Neural cell (in vitro differentiated cells): ENCODE measurements at regions not wholly inside any gene's neighbourhood (a gene's known extent, or its start where the extent isn't known, plus 50 kb on each side); places are given as distances from the start of the nearest gene placed in this dataset.
A peak's percentile ranks its signal among the peaks of the same experiment; 100 is the strongest.

ENCODE experiments used
- H2AFZ ChIP-seq: fragments of 200-600, 300-800 bp; sonication (generic), shearing (Covaris generic); 2 replicates; pipeline ENCODE4 v1.6.0; 2014; ENCODE audit warnings: low read depth, mild to moderate bottlenecking, antibody characterized with exemption, low read length, moderate library complexity
- H3F3A ChIP-seq: fragments of 200-600 bp; shearing (Covaris generic); 2 replicates; pipeline ENCODE4 v1.6.1; 2016; ENCODE audit warnings: mild to moderate bottlenecking, moderate library complexity, mixed read lengths, antibody characterized with exemption, low read length; ENCODE audit not compliant: insufficient read depth, poor library complexity, severe bottlenecking
- H3K27ac ChIP-seq: fragments of 200-600, 300-800 bp; sonication (generic), shearing (Covaris generic); 2 replicates; pipeline ENCODE4 v1.5.1; 2014; ENCODE audit warnings: mild to moderate bottlenecking, low read length, moderate library complexity
- H3K27me3 ChIP-seq: fragments of 300-800, 200-600 bp; sonication (generic), shearing (Covaris generic); 2 replicates; pipeline ENCODE4 v1.6.0; 2014; ENCODE audit warnings: mild to moderate bottlenecking, low read depth, low read length, moderate library complexity; ENCODE audit not compliant: insufficient read depth
- H3K36me3 ChIP-seq: fragments of 300-800, 200-600 bp; sonication (generic), shearing (Covaris generic); 2 replicates; pipeline ENCODE4 v1.5.1; 2014; ENCODE audit warnings: mild to moderate bottlenecking, antibody characterized with exemption, low read length, moderate library complexity; ENCODE audit not compliant: insufficient read depth
- H3K4me2 ChIP-seq: fragments of 300-800, 200-600 bp; sonication (generic), shearing (Covaris generic); 2 replicates; pipeline ENCODE4 v1.6.0; 2014; ENCODE audit warnings: mild to moderate bottlenecking, low read length
- H3K4me3 ChIP-seq: fragments of 300-800, 200-600 bp; sonication (generic), shearing (Covaris generic); 2 replicates; pipeline ENCODE4 v1.5.1; 2014; ENCODE audit warnings: mild to moderate bottlenecking, low read length, moderate library complexity
- H3K79me2 ChIP-seq: fragments of 200-600 bp; shearing (Covaris generic); replicated peaks from 2 replicates; pipeline ENCODE4 v1.6.0; 2014; ENCODE audit warnings: mild to moderate bottlenecking, low read length, moderate library complexity; ENCODE audit not compliant: insufficient read depth
- H3K9ac ChIP-seq: fragments of 300-800, 200-600 bp; sonication (generic), shearing (Covaris generic); 2 replicates; pipeline ENCODE4 v1.6.1; 2016; ENCODE audit warnings: mild to moderate bottlenecking, low read length, mixed read lengths
- H3K9me2 ChIP-seq: fragments of 200-600 bp; shearing (Covaris generic); 2 replicates; pipeline ENCODE4 v1.6.1; 2016; ENCODE audit warnings: mild to moderate bottlenecking, low read length, mixed read lengths; ENCODE audit not compliant: insufficient read depth
- H3K9me3 ChIP-seq: fragments of 200-600, 300-800 bp; sonication (generic), shearing (Covaris generic); 2 replicates; pipeline ENCODE4 v1.6.1; 2016; ENCODE audit warnings: mild to moderate bottlenecking, mixed run types, low read length, moderate library complexity, mixed read lengths
- H4K20me1 ChIP-seq: fragments of 200-600 bp; shearing (Covaris generic); 2 replicates; pipeline ENCODE4 v1.6.1; 2016; ENCODE audit warnings: mild to moderate bottlenecking, mixed run types; ENCODE audit not compliant: insufficient read depth
- EP300 ChIP-seq: fragments of 450-650 bp; conservative IDR thresholded peaks from 2 replicates; pipeline ENCODE4 v1.6.1; 2014; ENCODE audit warnings: antibody characterized with exemption, mild to moderate bottlenecking, moderate library complexity; ENCODE audit not compliant: poor library complexity, severe bottlenecking
- EZH2 ChIP-seq: fragments of 200-600, 300-800 bp; shearing (Covaris generic), sonication (generic); IDR thresholded peaks from 2 replicates; pipeline ENCODE4 v1.6.1; 2014; ENCODE audit warnings: antibody characterized with exemption, low read length, borderline replicate concordance, mild to moderate bottlenecking; ENCODE audit not compliant: insufficient read depth, poor library complexity, severe bottlenecking
- MXI1 ChIP-seq: fragments of 450-650 bp; conservative IDR thresholded peaks from 2 replicates; pipeline ENCODE4 v1.6.1; 2014; ENCODE audit warnings: antibody characterized with exemption, mild to moderate bottlenecking; ENCODE audit not compliant: poor library complexity, severe bottlenecking
- POLR2AphosphoS5 ChIP-seq: IDR thresholded peaks from 2 replicates; pipeline ENCODE4 v1.6.1; 2012
- RAD21 ChIP-seq: fragments of 450-650 bp; conservative IDR thresholded peaks from 2 replicates; pipeline ENCODE4 v1.6.1; 2014; ENCODE audit warnings: antibody characterized with exemption, mild to moderate bottlenecking, moderate library complexity
- SMC3 ChIP-seq: fragments of 450-650 bp; conservative IDR thresholded peaks from 2 replicates; pipeline ENCODE4 v1.6.1; 2014; ENCODE audit warnings: antibody characterized with exemption, mild to moderate bottlenecking, moderate library complexity; ENCODE audit not compliant: poor library complexity
- TAF1 ChIP-seq: IDR thresholded peaks from 2 replicates; pipeline ENCODE4 v1.6.1; 2012; ENCODE audit warnings: low read depth
- TF ChIP-seq, protein P1 (sequence below): IDR thresholded peaks from 2 replicates; pipeline ENCODE4 v1.6.1; 2012; ENCODE audit warnings: borderline replicate concordance
- TF ChIP-seq, protein P2 (sequence below): fragments of 450-650 bp; IDR thresholded peaks from 2 replicates; pipeline ENCODE4 v1.5.1; 2014; ENCODE audit warnings: antibody characterized with exemption, mild to moderate bottlenecking, moderate library complexity; ENCODE audit not compliant: poor library complexity, severe bottlenecking

DNA sequence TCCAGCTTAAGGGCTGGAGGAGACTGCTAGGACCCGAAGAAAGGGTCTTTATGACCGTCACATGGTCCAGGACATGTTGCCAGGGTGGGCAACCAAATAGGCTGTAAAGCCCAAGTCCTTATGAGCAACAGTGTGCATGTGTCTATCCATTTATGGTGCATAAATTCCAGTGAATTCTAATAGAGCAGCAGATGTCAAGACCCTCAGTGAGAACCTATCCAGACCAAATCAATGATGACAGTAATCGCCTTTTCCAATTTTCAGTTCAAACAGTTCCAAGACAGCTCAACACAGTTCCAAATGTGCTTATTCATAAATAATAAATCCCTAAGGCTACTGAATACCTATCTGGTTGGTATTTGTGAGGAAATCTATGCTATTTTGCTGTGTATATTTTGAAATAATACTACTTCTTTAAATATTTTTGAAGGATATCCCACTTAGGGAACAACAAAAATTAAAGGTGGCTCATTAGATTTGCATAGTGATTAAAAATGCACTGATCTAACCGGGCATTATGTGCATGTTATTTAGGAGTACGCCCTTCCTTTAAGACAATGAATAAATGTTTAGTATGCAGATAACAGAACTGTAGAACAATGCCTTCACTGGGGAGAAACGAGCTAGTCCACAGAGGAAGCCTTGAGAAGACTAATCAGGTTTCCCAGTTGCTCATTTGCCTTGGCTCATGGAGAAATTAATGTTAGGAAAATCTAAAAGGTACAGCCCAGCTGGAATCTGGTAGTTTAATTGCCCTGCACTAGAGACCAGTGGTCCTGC, 519.5 kb upstream of the CHAC2 start:
- H3K27ac ChIP-seq, result no peak overlapping the region
- no peaks in the 10 kb centered on the region for H3K36me3 ChIP-seq
- TF ChIP-seq, protein P1, sequence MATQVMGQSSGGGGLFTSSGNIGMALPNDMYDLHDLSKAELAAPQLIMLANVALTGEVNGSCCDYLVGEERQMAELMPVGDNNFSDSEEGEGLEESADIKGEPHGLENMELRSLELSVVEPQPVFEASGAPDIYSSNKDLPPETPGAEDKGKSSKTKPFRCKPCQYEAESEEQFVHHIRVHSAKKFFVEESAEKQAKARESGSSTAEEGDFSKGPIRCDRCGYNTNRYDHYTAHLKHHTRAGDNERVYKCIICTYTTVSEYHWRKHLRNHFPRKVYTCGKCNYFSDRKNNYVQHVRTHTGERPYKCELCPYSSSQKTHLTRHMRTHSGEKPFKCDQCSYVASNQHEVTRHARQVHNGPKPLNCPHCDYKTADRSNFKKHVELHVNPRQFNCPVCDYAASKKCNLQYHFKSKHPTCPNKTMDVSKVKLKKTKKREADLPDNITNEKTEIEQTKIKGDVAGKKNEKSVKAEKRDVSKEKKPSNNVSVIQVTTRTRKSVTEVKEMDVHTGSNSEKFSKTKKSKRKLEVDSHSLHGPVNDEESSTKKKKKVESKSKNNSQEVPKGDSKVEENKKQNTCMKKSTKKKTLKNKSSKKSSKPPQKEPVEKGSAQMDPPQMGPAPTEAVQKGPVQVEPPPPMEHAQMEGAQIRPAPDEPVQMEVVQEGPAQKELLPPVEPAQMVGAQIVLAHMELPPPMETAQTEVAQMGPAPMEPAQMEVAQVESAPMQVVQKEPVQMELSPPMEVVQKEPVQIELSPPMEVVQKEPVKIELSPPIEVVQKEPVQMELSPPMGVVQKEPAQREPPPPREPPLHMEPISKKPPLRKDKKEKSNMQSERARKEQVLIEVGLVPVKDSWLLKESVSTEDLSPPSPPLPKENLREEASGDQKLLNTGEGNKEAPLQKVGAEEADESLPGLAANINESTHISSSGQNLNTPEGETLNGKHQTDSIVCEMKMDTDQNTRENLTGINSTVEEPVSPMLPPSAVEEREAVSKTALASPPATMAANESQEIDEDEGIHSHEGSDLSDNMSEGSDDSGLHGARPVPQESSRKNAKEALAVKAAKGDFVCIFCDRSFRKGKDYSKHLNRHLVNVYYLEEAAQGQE, result peak; percentile 49
- TF ChIP-seq EZH2 (no peak), EP300 (peak; percentile 97), POLR2AphosphoS5 (peak; percentile 80)
- no peaks in the 10 kb centered on the region for H4K20me1 ChIP-seq
- H3K4me3 ChIP-seq, result no peak overlapping the region
- H3F3A ChIP-seq, result no peaks in the 10 kb centered on the region
- no peaks in the 10 kb centered on the region for H3K27me3 ChIP-seq
- H3K9ac ChIP-seq, result no peak overlapping the region
- H3K9me3 ChIP-seq, result no peaks in the 10 kb centered on the region
- peak overlapping the region; percentile 30 for H3K4me2 ChIP-seq
- no peak overlapping the region for H2AFZ ChIP-seq
- H3K9me2 ChIP-seq, result no peaks in the 10 kb centered on the region
- H3K79me2 ChIP-seq, result no peaks in the 10 kb centered on the region

DNA sequence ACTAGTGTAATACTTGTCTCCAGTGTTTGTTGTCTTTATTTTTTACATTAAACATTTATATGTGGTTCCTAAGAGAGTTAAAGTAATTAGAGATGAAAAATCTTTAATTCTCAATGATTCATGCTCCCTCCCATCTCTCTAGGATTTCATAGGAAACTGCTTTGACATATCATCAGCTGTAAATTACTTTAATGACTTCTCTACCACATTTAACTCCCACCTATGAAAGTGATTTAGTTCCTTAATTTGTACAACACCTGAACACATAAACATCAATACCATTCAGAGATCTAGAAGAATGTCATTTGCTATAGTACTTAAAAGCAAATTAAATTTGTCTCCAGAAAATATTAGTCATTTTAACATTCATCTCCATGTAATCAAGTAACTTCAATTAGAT, 524.2 kb upstream of the CHAC2 start:
- no peak overlapping the region for H2AFZ ChIP-seq
- no peak overlapping the region for H3K27ac ChIP-seq
- no peaks in the 10 kb centered on the region for H3F3A ChIP-seq
- H3K36me3 ChIP-seq, result no peaks in the 10 kb centered on the region
- no peaks in the 10 kb centered on the region for H3K9me2 ChIP-seq
- H3K27me3 ChIP-seq, result no peaks in the 10 kb centered on the region
- no peak for TF ChIP-seq POLR2AphosphoS5
- TF ChIP-seq MXI1, result no peak
- TF ChIP-seq TAF1, result no peak
- TF ChIP-seq, protein P2, sequence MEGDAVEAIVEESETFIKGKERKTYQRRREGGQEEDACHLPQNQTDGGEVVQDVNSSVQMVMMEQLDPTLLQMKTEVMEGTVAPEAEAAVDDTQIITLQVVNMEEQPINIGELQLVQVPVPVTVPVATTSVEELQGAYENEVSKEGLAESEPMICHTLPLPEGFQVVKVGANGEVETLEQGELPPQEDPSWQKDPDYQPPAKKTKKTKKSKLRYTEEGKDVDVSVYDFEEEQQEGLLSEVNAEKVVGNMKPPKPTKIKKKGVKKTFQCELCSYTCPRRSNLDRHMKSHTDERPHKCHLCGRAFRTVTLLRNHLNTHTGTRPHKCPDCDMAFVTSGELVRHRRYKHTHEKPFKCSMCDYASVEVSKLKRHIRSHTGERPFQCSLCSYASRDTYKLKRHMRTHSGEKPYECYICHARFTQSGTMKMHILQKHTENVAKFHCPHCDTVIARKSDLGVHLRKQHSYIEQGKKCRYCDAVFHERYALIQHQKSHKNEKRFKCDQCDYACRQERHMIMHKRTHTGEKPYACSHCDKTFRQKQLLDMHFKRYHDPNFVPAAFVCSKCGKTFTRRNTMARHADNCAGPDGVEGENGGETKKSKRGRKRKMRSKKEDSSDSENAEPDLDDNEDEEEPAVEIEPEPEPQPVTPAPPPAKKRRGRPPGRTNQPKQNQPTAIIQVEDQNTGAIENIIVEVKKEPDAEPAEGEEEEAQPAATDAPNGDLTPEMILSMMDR, result no peak
- TF ChIP-seq SMC3, result no peak
- TF ChIP-seq EZH2, result no peak
- no peak for TF ChIP-seq RAD21
- no peak for TF ChIP-seq EP300
- TF ChIP-seq, protein P1, result no peak
- no peak overlapping the region for H3K4me2 ChIP-seq
- H3K79me2 ChIP-seq, result no peaks in the 10 kb centered on the region
- H3K9ac ChIP-seq, result no peak overlapping the region
- no peaks in the 10 kb centered on the region for H4K20me1 ChIP-seq
- no peaks in the 10 kb centered on the region for H3K9me3 ChIP-seq
- no peak overlapping the region for H3K4me3 ChIP-seq
